HG03064 (cell line): ENCODE measurements at regions not wholly inside any gene's neighbourhood (a gene's known extent, or its start where the extent isn't known, plus 50 kb on each side); places are given as distances from the start of the nearest gene placed in this dataset.

Experiments used
- ATAC-seq: cut with Tn5 transposase; IDR thresholded peaks from one replicate; pipeline ENCODE4 v1.9.1; 2021; ENCODE audit warnings: low read depth; ENCODE audit not compliant: unreplicated experiment

DNA sequence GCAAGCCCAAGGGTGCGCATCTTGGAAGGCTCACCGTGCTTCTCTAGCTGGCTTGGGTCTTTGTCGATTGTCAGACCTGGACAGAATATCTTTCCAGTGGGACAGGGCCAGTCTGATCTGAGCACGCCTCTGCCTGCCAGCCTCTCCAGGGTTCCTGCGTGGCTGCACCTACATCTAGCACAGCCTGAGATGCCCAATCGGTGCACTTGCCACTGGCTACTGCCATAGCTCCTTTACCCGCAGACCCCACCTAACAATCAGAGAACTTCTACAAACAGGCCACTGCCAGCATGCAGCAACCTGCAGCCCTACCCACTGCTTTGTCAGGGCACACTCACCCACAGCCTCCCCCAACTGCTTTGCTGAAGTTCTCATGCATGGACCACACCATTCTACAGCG, 56.7 kb upstream of the PHACTR3 start:
- no peak for ATAC-seq
